GM06990 (cell line): ENCODE measurements at regions not wholly inside any gene's neighbourhood (a gene's known extent, or its start where the extent isn't known, plus 50 kb on each side); places are given as distances from the start of the nearest gene placed in this dataset.

Experiments used
- DNase-seq: peaks from one replicate; pipeline ENCODE4 v3.0.0-alpha.2; 2011; ENCODE audit not compliant: insufficient read length; ENCODE audit errors: extremely low read depth
- H3K27me3 ChIP-seq: replicated peaks from 2 replicates; pipeline ENCODE4 v1.6.0; 2011; ENCODE audit warnings: low read length; ENCODE audit not compliant: control insufficient read depth, insufficient read depth
- H3K36me3 ChIP-seq: 2 replicates; pipeline ENCODE4 v1.5.1; 2011; ENCODE audit warnings: low read length; ENCODE audit not compliant: control insufficient read depth, insufficient read depth
- H3K4me3 ChIP-seq: replicated peaks from 2 replicates; pipeline ENCODE4 v1.5.1; 2011; ENCODE audit warnings: low read depth, mild to moderate bottlenecking, control low read depth, low read length
- TF ChIP-seq, protein P1 (sequence below): IDR thresholded peaks from 2 replicates; pipeline ENCODE4 v1.5.1; 2011; ENCODE audit warnings: low read length, control low read depth, mild to moderate bottlenecking, inconsistent platforms; ENCODE audit not compliant: insufficient read depth, poor library complexity, severe bottlenecking

DNA sequence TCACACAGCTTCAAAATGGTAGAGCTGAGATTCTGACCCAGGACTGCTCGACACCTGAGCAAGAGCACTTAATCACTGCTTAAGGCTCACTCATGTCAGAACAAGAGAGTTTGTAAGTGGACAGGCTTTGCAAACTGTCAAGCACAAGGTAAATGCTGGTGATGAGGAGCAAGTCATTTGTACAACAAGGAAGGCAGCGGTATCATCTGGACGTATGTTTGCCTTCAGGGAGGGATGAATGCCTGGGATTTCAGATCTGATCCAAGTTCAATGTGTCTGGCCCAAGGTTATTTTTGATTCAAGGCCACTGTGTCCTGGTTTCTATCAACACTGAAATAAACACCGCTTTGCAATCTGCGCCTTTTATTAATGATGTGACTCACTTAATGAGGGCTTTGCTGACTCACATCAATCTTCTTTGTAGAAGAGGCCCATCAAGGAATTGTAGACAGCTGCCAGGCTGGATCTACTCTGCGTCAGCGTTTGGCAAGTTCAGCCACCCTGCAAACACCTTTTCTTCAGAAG is 174.4 kb upstream of the HS3ST3A1 start:
- H3K36me3 ChIP-seq: no peaks in the 10 kb centered on the region
- no peaks in the 10 kb centered on the region for H3K27me3 ChIP-seq
- H3K4me3 ChIP-seq: no peak overlapping the region
- no peak for DNase-seq
- TF ChIP-seq, protein P1, sequence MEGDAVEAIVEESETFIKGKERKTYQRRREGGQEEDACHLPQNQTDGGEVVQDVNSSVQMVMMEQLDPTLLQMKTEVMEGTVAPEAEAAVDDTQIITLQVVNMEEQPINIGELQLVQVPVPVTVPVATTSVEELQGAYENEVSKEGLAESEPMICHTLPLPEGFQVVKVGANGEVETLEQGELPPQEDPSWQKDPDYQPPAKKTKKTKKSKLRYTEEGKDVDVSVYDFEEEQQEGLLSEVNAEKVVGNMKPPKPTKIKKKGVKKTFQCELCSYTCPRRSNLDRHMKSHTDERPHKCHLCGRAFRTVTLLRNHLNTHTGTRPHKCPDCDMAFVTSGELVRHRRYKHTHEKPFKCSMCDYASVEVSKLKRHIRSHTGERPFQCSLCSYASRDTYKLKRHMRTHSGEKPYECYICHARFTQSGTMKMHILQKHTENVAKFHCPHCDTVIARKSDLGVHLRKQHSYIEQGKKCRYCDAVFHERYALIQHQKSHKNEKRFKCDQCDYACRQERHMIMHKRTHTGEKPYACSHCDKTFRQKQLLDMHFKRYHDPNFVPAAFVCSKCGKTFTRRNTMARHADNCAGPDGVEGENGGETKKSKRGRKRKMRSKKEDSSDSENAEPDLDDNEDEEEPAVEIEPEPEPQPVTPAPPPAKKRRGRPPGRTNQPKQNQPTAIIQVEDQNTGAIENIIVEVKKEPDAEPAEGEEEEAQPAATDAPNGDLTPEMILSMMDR: no peak

DNA sequence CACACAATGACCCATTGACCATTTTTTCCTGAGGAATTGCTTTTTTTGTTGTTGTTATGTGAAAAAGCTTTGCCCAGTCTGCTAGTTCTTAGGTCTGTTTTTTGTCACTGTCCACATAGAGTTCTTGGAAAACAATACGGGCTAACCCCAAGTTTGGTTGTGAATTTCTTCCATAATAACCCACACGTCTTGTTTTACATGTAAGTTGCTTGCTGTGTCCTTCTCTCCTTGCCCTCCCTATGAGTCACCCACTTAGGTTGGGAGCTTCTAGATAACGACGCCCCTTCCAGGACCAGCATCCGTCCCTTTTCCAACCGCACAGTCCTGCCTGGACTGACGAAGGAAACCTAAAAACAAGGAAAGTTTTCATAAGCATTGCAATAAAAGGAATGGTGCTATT is 175.3 kb upstream of the HS3ST3A1 start:
- Histone ChIP-seq H3K36me3 (no peaks in the 10 kb centered on the region), H3K4me3 (no peak overlapping the region), H3K27me3 (no peaks in the 10 kb centered on the region)
- TF ChIP-seq, protein P1: no peak
- no peak for DNase-seq

DNA sequence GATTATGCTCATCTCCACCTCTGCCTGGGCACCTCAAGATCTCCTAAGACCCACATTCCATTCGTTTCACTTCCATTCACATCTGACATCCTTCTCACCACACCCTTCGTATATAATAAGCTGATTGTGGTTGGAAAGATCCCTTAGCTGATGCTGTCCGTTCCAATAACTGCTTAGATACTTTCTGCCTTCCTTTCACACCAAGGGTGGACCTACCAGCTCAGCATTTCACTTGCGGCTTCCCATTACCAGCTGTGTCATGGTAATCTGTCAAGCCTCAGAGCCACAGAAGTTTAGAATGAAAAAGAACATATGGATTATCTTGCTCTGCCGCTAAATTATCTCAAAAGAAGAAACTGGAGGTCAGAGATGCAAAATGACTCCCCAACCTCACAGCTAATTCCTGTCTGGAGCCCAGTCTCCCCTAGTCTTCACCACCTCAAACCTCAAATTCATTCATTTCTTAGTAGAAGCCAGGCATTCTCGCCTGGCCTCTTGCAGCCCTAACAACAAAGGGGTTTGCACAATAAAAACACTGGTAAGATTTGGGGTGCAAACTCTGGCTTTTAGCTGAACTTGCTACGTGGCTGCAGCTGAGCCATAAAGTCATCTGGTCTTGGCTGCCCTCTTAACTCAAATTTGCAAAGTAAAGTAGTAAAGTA is 182.8 kb upstream of the HS3ST3A1 start:
- TF ChIP-seq, protein P1: no peak
- Histone ChIP-seq H3K27me3 (no peaks in the 10 kb centered on the region), H3K4me3 (no peak overlapping the region), H3K36me3 (no peaks in the 10 kb centered on the region)
- no peak for DNase-seq

DNA sequence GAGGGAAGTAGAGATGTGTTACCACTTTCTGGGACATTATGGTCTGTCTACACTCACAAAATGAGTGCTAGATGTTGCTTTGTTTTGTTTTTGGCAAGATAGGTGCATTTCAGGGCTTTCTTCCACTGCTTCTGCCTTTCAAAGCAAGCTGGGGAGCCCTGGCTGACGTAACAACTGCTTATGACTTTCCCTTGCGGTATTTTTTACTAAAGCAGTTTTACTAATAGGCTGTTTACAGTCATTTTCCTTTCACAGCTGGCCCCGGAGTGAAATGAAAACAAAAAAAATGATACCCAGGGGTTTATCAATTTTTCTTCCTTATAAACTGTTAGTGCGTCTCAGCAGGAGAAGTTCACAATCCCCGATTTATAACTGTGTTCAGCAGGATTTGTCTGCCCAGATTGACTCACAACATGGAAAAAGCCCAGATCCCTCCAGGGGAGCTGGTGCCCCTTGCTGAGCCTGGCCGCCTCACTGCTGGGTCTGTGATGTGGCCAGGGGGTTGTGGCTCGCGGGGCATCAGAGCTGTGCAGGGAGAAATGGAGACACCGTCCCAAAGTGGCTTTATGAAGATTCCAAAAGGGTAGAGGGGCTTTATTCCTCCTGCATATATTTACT is 184.4 kb upstream of the HS3ST3A1 start:
- H3K4me3 ChIP-seq: no peak overlapping the region
- H3K27me3 ChIP-seq: no peaks in the 10 kb centered on the region
- DNase-seq: no peak
- TF ChIP-seq, protein P1: no peak
- no peaks in the 10 kb centered on the region for H3K36me3 ChIP-seq

DNA sequence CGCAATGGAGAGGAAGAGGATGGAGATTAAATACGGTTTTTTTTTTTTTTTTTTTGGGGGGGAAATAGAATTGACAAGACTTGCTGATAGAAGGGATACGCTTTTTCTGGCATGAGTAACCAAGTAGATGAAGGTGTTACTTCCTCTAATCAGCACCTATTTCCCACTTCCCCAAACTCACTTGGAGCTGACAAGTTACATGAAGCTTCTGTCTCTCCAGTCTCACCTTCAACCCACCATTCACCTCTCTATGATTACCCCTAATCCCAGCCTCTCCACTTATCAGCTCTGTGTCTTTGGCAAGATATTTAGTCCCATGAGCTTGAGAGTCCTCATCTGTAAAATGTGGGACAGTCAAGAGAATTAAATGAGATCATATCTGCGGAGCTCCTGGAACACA is 185.9 kb upstream of the HS3ST3A1 start:
- H3K36me3 ChIP-seq: no peaks in the 10 kb centered on the region
- TF ChIP-seq, protein P1: no peak
- no peaks in the 10 kb centered on the region for H3K27me3 ChIP-seq
- no peak overlapping the region for H3K4me3 ChIP-seq
- no peak for DNase-seq

DNA sequence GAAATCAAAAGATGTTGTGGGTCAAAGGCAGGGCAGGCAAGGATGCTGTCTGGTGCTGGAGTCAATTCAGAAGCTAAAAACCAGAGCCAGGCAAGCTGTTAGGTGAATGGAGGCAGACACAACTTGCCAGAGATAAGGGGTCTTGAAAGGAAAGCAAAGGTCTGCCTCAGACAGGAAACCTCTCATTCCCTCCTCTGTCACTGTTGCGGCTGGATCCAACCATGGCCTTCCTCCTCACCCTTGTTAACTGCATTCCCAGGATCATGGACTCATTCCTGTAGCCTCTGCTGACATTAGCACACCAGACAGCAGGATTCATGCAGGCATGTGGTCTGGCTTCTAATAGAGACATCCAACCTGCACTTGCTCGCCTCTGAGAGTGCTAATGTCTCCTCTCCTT is 186.7 kb upstream of the HS3ST3A1 start:
- TF ChIP-seq, protein P1: no peak
- no peaks in the 10 kb centered on the region for H3K36me3 ChIP-seq
- H3K4me3 ChIP-seq: no peak overlapping the region
- no peaks in the 10 kb centered on the region for H3K27me3 ChIP-seq
- no peak for DNase-seq
